ENCODE measurements at regions not wholly inside any gene's neighbourhood (a gene's known extent, or its start where the extent isn't known, plus 50 kb on each side); places are given as distances from the start of the nearest gene placed in this dataset.

DNA sequence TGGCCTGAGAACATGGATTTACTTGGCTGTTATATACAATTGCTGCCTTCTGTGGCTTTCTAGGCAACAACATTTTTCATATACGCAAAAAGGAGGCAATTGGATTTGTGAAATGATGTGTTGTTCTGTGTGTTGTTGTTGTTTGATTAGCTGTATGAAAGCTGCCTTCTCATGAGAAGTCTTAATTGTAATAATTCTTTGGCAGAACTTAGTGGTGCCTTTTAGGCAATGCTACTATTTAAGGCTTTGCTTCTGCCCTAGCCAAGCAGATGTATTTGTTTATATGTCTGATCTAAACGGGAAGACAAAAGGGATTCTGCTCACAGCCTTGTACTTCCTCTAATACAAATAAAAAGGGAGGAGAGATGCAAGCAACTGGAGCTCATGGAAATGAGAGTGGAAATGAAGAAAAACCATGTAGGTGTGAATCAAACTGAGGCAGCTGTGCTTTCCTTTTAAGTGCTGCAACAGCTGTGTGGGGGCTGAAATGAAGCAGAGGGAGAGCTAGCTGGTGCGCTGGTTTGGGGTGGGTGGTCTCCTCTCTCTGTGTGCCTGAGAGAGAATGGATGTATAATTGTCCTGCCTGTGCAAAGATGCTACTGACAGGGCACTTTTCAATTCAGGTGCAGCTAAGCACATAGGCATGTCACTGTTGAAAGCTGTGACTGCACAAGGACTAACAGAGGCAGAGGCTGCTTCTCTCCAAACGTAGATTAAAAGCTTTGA lies 386.9 kb upstream of the MAN1A1 start:
- WGBS, 2 donors (ENCODE audit: low coverage in 1 of 2), result 18 to 34% methylated on average over 3 to 4 of the region's 4 CpGs
- Histone ChIP-seq H3K27me3 (no peaks in the 10 kb centered on the region), H3K4me1 (peaks cover 0 to 19% (median 3%) of the 10 kb centered on the region in 3 donors), H3K27ac (no peak overlapping the region), H3K4me3 (no peak overlapping the region), H3K36me3 (no peaks in the 10 kb centered on the region), H3K9me3 (no peaks in the 10 kb centered on the region)
- no peak for ATAC-seq
- TF ChIP-seq, protein P1, sequence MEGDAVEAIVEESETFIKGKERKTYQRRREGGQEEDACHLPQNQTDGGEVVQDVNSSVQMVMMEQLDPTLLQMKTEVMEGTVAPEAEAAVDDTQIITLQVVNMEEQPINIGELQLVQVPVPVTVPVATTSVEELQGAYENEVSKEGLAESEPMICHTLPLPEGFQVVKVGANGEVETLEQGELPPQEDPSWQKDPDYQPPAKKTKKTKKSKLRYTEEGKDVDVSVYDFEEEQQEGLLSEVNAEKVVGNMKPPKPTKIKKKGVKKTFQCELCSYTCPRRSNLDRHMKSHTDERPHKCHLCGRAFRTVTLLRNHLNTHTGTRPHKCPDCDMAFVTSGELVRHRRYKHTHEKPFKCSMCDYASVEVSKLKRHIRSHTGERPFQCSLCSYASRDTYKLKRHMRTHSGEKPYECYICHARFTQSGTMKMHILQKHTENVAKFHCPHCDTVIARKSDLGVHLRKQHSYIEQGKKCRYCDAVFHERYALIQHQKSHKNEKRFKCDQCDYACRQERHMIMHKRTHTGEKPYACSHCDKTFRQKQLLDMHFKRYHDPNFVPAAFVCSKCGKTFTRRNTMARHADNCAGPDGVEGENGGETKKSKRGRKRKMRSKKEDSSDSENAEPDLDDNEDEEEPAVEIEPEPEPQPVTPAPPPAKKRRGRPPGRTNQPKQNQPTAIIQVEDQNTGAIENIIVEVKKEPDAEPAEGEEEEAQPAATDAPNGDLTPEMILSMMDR (IDR thresholded peaks at IDR 0.05), result no peak
- TF ChIP-seq POLR2AphosphoS5 (IDR thresholded peaks at IDR 0.05) (no peak), EP300 (IDR thresholded peaks at IDR 0.05) (no peak), POLR2A (IDR thresholded peaks at IDR 0.05) (no peak)

DNA sequence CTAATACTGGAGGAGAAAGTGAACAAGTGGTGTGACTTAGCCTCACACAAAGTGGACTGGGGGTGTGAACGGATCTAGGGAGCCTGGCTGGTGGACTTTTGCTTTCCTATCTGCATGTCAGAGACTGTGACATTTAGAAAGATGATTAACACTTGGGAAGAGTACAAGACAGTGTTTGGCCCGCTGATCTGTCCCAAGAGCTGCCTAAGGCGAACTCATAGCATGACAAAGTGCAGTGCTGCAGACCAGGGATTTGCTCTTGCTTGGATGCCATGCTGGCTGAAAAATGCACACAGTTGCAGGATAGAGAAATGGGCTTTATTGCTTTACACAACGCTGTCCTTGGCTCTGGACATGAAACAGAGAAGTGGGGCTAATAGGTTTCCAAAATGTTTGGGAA lies 386.0 kb upstream of the MAN1A1 start:
- TF ChIP-seq POLR2A (IDR thresholded peaks at IDR 0.05) (no peak), EP300 (IDR thresholded peaks at IDR 0.05) (no peak), POLR2AphosphoS5 (IDR thresholded peaks at IDR 0.05) (no peak)
- TF ChIP-seq, protein P1 (IDR thresholded peaks at IDR 0.05), result no peak
- WGBS, 2 donors (ENCODE audit: low coverage in 1 of 2), result 40 to 53% methylated on average over 4 of the region's 4 CpGs
- Histone ChIP-seq H3K4me3 (no peak overlapping the region), H3K36me3 (no peaks in the 10 kb centered on the region), H3K27ac (no peak overlapping the region), H3K4me1 (peaks cover 0 to 19% (median 3%) of the 10 kb centered on the region in 3 donors), H3K27me3 (no peaks in the 10 kb centered on the region), H3K9me3 (no peaks in the 10 kb centered on the region)
- no peak for ATAC-seq

DNA sequence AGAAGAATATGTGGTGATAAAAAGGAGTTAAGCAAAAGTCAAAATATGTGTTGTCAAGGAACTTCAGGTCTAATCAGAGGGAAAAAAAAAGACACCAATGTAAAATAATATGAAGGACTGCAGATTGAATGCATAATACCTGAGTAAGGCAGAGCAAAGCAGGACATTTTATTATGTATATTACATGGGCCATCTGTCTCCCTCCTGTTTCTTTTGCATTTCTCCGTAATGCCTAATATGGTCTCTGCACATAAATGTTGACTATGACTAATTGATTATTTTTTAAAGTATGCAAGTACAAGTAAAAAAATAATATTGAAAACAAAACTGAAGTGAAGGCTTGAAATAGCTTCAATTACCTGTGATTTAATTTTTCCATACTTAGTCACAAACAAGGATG lies 384.7 kb upstream of the MAN1A1 start:
- Histone ChIP-seq H3K4me1 (peaks cover 0 to 19% (median 3%) of the 10 kb centered on the region in 3 donors), H3K36me3 (no peaks in the 10 kb centered on the region), H3K27me3 (no peaks in the 10 kb centered on the region), H3K4me3 (no peak overlapping the region), H3K27ac (no peak overlapping the region), H3K9me3 (no peaks in the 10 kb centered on the region)
- TF ChIP-seq POLR2A (IDR thresholded peaks at IDR 0.05) (no peak), POLR2AphosphoS5 (IDR thresholded peaks at IDR 0.05) (no peak), EP300 (IDR thresholded peaks at IDR 0.05) (no peak)
- TF ChIP-seq, protein P1 (IDR thresholded peaks at IDR 0.05), result no peak
- no peak for ATAC-seq
- WGBS, 2 donors (ENCODE audit: low coverage in 1 of 2), result 93 to 95% methylated on average over 1 of the region's 1 CpG

DNA sequence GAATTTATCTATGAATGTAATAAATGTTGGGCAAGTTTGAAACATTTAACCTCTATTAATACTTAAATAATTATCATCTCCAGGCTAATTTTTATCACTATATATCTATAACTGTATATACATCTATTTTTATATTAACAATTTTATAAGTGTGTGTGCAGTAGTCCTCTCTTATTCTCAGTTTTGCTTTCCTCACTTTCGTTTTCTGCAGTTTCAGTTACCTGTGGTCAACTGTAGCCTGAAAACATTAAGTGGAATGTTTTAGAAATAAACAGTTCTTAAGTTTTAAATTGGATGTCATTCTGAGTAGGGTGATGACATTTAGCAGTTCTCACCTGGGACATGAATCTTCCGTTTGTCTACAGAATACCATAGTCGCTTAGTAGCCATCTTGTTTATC lies 379.4 kb upstream of the MAN1A1 start:
- Histone ChIP-seq H3K27ac (no peak overlapping the region), H3K9me3 (no peaks in the 10 kb centered on the region), H3K4me3 (no peak overlapping the region), H3K4me1 (no peaks in the 10 kb centered on the region), H3K36me3 (no peaks in the 10 kb centered on the region), H3K27me3 (no peaks in the 10 kb centered on the region)
- TF ChIP-seq POLR2A (IDR thresholded peaks at IDR 0.05) (no peak), POLR2AphosphoS5 (IDR thresholded peaks at IDR 0.05) (no peak), EP300 (IDR thresholded peaks at IDR 0.05) (no peak)
- TF ChIP-seq, protein P1 (IDR thresholded peaks at IDR 0.05), result no peak
- ATAC-seq, result no peak
- 70 to 78% methylated on average over 3 of the region's 3 CpGs for WGBS, 2 donors (ENCODE audit: low coverage in 1 of 2)

DNA sequence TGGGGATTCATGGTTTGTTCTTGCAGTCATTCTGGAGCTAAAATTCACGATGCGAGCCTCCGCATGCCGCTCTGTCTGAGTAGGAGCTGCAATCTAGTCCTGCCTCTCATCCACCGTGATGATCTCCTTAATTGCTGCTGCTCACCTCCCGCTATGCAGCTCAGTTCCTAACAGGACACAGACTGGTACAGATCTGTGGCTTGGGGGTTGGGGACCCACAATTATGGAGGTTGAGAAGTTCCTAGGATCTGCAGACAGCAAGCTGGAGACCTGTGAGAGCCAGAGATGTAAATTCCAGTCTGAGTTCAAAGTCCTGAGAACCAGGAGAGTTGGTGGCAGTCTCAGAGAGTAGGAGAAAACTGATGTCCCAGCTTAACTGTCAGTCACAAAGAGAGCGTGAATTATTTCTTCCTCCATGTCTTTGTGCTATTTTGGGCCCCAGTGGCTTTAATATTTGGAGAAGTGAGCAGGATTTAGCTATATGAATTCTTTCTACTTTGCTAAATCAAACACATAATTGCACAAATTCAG lies 378.7 kb upstream of the MAN1A1 start:
- Histone ChIP-seq H3K9me3 (no peaks in the 10 kb centered on the region), H3K27ac (no peak overlapping the region)
- WGBS, 2 donors (ENCODE audit: low coverage in 1 of 2), result 90 to 94% methylated on average over 5 to 6 of the region's 7 CpGs

More for the DNA sequence above, 378.7 kb upstream of the MAN1A1 start:
- Histone ChIP-seq H3K4me3 (no peak overlapping the region), H3K27me3 (no peaks in the 10 kb centered on the region), H3K36me3 (no peaks in the 10 kb centered on the region), H3K4me1 (no peaks in the 10 kb centered on the region)
- no peak for ATAC-seq
- TF ChIP-seq, protein P1 (IDR thresholded peaks at IDR 0.05), result no peak
- TF ChIP-seq EP300 (IDR thresholded peaks at IDR 0.05), result no peak
- no peak for TF ChIP-seq POLR2AphosphoS5 (IDR thresholded peaks at IDR 0.05)
- no peak for TF ChIP-seq POLR2A (IDR thresholded peaks at IDR 0.05)

Data from gastroesophageal sphincter (tissue), 4 donors.